Skin epidermis (tissue), 12 donors: ENCODE measurements at regions not wholly inside any gene's neighbourhood (a gene's known extent, or its start where the extent isn't known, plus 50 kb on each side); places are given as distances from the start of the nearest gene placed in this dataset.

ENCODE experiments used
- H3K27ac ChIP-seq, 21 experiments: fragments of 200-600 bp; sonication (generic) in 11 of 21; one replicate each; pipeline ENCODE4 v1.5.0; 2020; ENCODE audit warnings: mild to moderate bottlenecking in 3 of 21, inconsistent platforms in 2 of 21, moderate library complexity in 2 of 21
- H3K4me3 ChIP-seq, 7 experiments: fragments of 200-600 bp; sonication (generic) in 2 of 7; one replicate each; pipeline ENCODE4 v1.5.0; 2020; ENCODE audit warnings: inconsistent platforms in 2 of 7, mild to moderate bottlenecking in 2 of 7, moderate library complexity in 1 of 7

GRCh38 chr11:109236696-109237095 lies 185.3 kb upstream of the C11orf87 start:
- no peak overlapping the region for H3K4me3 ChIP-seq

GRCh38 chr11:109237636-109238035 lies 184.4 kb upstream of the C11orf87 start:
- Histone ChIP-seq H3K4me3 (no peak overlapping the region), H3K27ac (no peak overlapping the region)

More at GRCh38 chr11:109236696-109237095, 185.3 kb upstream of the C11orf87 start:
- no peak overlapping the region for H3K27ac ChIP-seq

GRCh38 chr11:109241988-109242536 lies 179.9 kb upstream of the C11orf87 start:
- Histone ChIP-seq H3K4me3 (no peak overlapping the region), H3K27ac (no peak overlapping the region)

- Histone ChIP-seq H3K4me3 (no peak overlapping the region), H3K27ac (no peak overlapping the region)
Measured at GRCh38 chr11:109247071-109247470, 174.9 kb upstream of the C11orf87 start.

GRCh38 chr11:109249597-109249996 lies 172.4 kb upstream of the C11orf87 start:
- H3K27ac ChIP-seq, result no peak overlapping the region
- no peak overlapping the region for H3K4me3 ChIP-seq

- Histone ChIP-seq H3K27ac (no peak overlapping the region), H3K4me3 (no peak overlapping the region)
Measured at GRCh38 chr11:109251230-109251629, 170.8 kb upstream of the C11orf87 start.

GRCh38 chr11:109264128-109264527 lies 157.9 kb upstream of the C11orf87 start:
- Histone ChIP-seq H3K4me3 (no peak overlapping the region), H3K27ac (no peak overlapping the region)

GRCh38 chr11:109267293-109268095 lies 154.5 kb upstream of the C11orf87 start:
- Histone ChIP-seq H3K27ac (no peak overlapping the region), H3K4me3 (no peak overlapping the region)

- Histone ChIP-seq H3K27ac (no peak overlapping the region), H3K4me3 (no peak overlapping the region)
Measured at GRCh38 chr11:109275931-109276330, 146.1 kb upstream of the C11orf87 start.

GRCh38 chr11:109285465-109285864 lies 136.5 kb upstream of the C11orf87 start:
- H3K27ac ChIP-seq, result no peak overlapping the region
- no peak overlapping the region for H3K4me3 ChIP-seq

GRCh38 chr11:109291553-109291952 lies 130.4 kb upstream of the C11orf87 start:
- Histone ChIP-seq H3K4me3 (no peak overlapping the region), H3K27ac (no peak overlapping the region)

- no peak overlapping the region for H3K4me3 ChIP-seq
- H3K27ac ChIP-seq, result no peak overlapping the region
Measured at GRCh38 chr11:109298865-109299264, 123.1 kb upstream of the C11orf87 start.

GRCh38 chr11:109300211-109300610 lies 121.8 kb upstream of the C11orf87 start:
- H3K27ac ChIP-seq, result no peak overlapping the region

GRCh38 chr11:109302591-109303334 lies 119.2 kb upstream of the C11orf87 start:
- no peak overlapping the region for H3K4me3 ChIP-seq

More at GRCh38 chr11:109300211-109300610, 121.8 kb upstream of the C11orf87 start:
- no peak overlapping the region for H3K4me3 ChIP-seq

GRCh38 chr11:109303342-109303741 lies 118.6 kb upstream of the C11orf87 start:
- Histone ChIP-seq H3K27ac (peak overlapping the region in 1 of 21 experiments; percentile 8), H3K4me3 (no peak overlapping the region)

More at GRCh38 chr11:109302591-109303334, 119.2 kb upstream of the C11orf87 start:
- H3K27ac ChIP-seq, result no peak overlapping the region

- Histone ChIP-seq H3K27ac (no peak overlapping the region), H3K4me3 (no peak overlapping the region)
Measured at GRCh38 chr11:109304159-109304558, 117.8 kb upstream of the C11orf87 start.

- H3K27ac ChIP-seq, result no peak overlapping the region
- no peak overlapping the region for H3K4me3 ChIP-seq
Measured at GRCh38 chr11:109305009-109305408, 117.0 kb upstream of the C11orf87 start.

GRCh38 chr11:109306322-109306721 lies 115.7 kb upstream of the C11orf87 start:
- H3K4me3 ChIP-seq, result no peak overlapping the region
- H3K27ac ChIP-seq, result no peak overlapping the region

- Histone ChIP-seq H3K27ac (no peak overlapping the region), H3K4me3 (no peak overlapping the region)
Measured at GRCh38 chr11:109307366-109307765, 114.6 kb upstream of the C11orf87 start.

GRCh38 chr11:109308551-109308950 lies 113.4 kb upstream of the C11orf87 start:
- no peak overlapping the region for H3K4me3 ChIP-seq
- no peak overlapping the region for H3K27ac ChIP-seq

GRCh38 chr11:109309153-109309552 lies 112.8 kb upstream of the C11orf87 start:
- H3K27ac ChIP-seq, result no peak overlapping the region

More at GRCh38 chr11:109309153-109309552, 112.8 kb upstream of the C11orf87 start:
- H3K4me3 ChIP-seq, result no peak overlapping the region
